Left ventricle myocardium inferior (tissue), 1 donor: ENCODE measurements at regions not wholly inside any gene's neighbourhood (a gene's known extent, or its start where the extent isn't known, plus 50 kb on each side); places are given as distances from the start of the nearest gene placed in this dataset.

ENCODE experiments used
- DNase-seq: peaks from one replicate; pipeline ENCODE4 v3.0.0-alpha.2; 2020
- H3K27ac ChIP-seq: fragments of 200-600 bp; replicated peaks from 2 replicates; pipeline ENCODE4 v1.8.0; 2021
- H3K27me3 ChIP-seq: fragments of 200-600 bp; 2 replicates; pipeline ENCODE4 v1.8.0; 2021; ENCODE audit warnings: low read depth
- H3K36me3 ChIP-seq: fragments of 200-600 bp; 2 replicates; pipeline ENCODE4 v1.8.0; 2021
- H3K4me1 ChIP-seq: fragments of 200-600 bp; 2 replicates; pipeline ENCODE4 v1.8.0; 2021
- H3K4me3 ChIP-seq: fragments of 200-600 bp; 2 replicates; pipeline ENCODE4 v1.8.0; 2021; ENCODE audit warnings: mild to moderate bottlenecking, moderate library complexity
- H3K9me3 ChIP-seq: fragments of 200-600 bp; replicated peaks from 2 replicates; pipeline ENCODE4 v1.8.0; 2021
- intact Hi-C: fragments of 100-400 bp; cut with micrococcal nuclease; formaldehyde crosslinking; loops from one replicate; pipeline ENCODE4 v1.11.0; 2022
- TF ChIP-seq, protein P1 (sequence below): fragments of 200-600 bp; IDR thresholded peaks from 2 replicates; pipeline ENCODE4 v1.8.0; 2021; ENCODE audit warnings: antibody characterized with exemption, mild to moderate bottlenecking, borderline replicate concordance
- donor health status: DM: no; HTN: yes; CAD: no; lungs with severe emphysema.

DNA sequence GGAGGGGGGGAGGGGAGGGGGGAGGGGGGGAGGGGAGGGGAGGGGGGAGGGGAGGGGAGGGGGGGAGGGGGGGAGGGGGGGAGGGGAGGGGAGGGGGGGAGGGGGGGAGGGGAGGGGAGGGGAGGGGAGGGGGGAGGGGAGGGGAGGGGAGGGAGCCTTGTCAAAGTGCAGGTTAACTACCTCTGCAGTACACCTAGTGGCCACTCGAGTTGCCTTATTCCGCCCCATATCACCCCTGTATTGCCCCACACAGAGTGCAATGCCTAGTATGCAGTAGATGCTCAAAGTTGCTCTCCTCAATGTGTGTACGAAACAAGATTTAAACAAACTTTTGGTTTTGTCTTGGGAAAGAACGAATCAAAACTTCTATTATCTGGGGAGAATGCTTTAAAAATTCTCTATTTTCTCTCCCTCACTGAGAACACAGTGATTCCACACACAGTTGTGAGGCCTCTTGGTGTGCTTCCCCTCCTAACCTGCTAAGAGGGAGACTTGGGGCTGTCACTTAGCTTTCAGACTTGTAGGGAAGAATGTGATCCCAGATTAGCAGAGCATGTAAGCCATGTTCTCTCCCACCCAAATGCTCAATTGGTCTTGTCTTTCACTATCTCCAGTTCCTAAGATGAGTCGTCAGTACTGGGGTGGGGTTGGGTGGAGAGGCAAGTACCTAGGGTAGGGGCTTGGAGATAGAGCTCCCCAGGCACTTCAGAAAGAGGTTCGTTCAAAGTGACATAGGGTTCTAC, 79.7 kb upstream of the MAP10 start:
- Histone ChIP-seq H3K4me1 (peaks cover 3% of the 10 kb centered on the region), H3K4me3 (no peak overlapping the region), H3K27me3 (no peaks in the 10 kb centered on the region), H3K36me3 (no peaks in the 10 kb centered on the region), H3K27ac (no peak overlapping the region), H3K9me3 (no peaks in the 10 kb centered on the region)
- intact Hi-C loops, result no loop called here
- DNase-seq, result no peak
- TF ChIP-seq, protein P1, sequence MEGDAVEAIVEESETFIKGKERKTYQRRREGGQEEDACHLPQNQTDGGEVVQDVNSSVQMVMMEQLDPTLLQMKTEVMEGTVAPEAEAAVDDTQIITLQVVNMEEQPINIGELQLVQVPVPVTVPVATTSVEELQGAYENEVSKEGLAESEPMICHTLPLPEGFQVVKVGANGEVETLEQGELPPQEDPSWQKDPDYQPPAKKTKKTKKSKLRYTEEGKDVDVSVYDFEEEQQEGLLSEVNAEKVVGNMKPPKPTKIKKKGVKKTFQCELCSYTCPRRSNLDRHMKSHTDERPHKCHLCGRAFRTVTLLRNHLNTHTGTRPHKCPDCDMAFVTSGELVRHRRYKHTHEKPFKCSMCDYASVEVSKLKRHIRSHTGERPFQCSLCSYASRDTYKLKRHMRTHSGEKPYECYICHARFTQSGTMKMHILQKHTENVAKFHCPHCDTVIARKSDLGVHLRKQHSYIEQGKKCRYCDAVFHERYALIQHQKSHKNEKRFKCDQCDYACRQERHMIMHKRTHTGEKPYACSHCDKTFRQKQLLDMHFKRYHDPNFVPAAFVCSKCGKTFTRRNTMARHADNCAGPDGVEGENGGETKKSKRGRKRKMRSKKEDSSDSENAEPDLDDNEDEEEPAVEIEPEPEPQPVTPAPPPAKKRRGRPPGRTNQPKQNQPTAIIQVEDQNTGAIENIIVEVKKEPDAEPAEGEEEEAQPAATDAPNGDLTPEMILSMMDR, result no peak

DNA sequence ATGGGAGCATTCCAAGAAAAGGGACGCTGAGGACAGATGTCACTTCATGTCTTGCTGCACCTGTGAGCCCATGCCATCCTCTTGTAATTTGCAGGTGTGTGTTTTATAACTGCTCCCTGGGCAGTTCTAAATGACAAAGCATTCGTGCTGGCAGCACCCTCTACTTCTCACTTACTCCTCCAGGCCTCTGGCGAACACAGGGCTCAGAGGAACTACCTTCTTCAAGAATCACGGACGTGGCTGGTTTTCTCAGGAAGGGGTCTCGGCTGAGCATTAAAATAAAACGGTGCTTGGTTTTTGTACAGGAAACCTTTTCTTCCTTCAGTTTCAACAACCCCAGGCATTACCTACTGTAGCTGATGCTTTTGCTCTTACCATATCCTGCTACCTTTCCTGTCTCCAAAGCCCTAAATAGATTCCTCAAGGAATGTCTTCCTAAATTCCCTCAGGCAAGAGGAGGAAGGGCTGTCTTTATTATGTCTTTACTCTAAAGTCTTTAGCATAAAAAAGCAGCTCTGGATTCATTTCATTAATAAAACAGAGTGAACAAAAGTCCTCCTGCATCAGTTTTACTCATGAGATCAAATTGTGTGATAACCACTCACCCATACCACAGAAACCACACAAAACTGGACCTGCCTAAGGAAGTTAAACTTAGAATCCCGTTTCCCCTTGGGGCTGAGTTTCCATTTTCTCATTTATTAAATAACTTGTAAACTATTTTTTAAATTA, 79.0 kb upstream of the MAP10 start:
- H3K9me3 ChIP-seq, result no peaks in the 10 kb centered on the region

DNA sequence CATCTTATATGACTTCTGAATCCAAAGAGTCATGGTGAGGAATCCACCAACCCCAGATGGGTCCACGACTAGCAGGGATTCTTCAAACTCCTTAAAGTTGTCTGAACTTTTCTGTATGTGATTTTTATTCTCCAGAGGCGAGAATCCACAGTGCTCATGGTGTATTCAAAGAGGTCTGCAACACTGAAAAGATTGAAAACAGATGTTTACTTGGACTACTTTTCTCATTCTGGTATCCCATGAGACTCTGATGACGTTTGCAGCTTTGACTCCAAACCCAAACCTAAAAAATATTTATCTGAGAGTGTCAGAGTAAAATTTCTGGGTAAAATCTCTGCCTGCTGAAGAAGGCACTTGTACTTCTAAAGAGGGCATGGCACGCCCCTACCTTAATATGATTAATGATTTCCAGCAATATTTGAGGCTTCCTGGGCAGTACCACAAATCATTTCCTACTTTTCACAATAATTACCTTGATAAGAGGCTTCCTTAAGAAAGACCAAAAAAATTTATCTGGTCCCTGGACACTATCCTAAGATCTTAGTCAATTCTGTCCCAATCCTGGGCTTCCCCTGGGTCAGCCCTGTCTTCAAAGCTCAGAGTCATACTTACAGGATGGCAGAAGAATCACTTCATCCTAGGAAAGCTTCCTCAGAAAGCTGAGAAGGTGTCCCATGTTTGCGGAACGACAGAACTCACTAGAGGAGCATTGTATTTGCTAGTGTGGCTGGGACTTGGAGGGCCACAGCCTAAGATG, 76.5 kb upstream of the MAP10 start:
- H3K4me1 ChIP-seq, result peaks cover 3% of the 10 kb centered on the region
- TF ChIP-seq, protein P1, result no peak
- no peaks in the 10 kb centered on the region for H3K9me3 ChIP-seq
- DNase-seq, result no peak
- peak overlapping the region; percentile 27 for H3K27ac ChIP-seq
- H3K4me3 ChIP-seq, result no peak overlapping the region
- no peaks in the 10 kb centered on the region for H3K27me3 ChIP-seq
- intact Hi-C loops, result no loop called here
- no peaks in the 10 kb centered on the region for H3K36me3 ChIP-seq

More for the DNA sequence above, 79.0 kb upstream of the MAP10 start:
- Histone ChIP-seq H3K4me3 (no peak overlapping the region), H3K27me3 (no peaks in the 10 kb centered on the region), H3K4me1 (peaks cover 3% of the 10 kb centered on the region), H3K36me3 (no peaks in the 10 kb centered on the region), H3K27ac (no peak overlapping the region)
- intact Hi-C loops, result no loop called here
- TF ChIP-seq, protein P1, result no peak
- DNase-seq, result no peak

DNA sequence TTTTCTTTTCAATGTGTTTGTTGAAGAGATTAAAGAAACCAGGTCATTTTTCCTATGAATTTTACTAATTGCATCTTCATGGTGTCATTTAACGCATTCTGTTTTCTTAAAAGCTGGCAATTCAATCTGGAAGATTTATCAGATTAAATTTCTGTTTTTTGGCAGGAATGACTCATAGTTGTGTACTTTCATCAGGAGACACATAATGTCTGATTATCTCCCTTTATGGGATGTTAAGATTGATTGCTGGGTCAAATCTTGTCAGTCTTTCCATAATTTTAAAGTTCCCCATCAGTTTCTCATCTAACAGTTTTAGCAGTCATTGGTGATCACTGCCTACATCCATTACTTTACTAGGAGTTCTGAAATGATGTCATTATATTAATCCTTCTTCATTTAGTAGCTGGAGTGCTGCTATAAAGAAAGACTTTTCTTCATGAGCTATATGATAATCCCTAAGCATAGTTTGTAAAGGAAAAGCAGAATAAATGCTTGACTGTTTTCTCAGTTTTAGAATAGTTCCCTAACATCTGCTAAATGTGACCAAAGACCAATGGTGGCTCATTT, 72.8 kb upstream of the MAP10 start:
- Histone ChIP-seq H3K4me1 (peaks cover 3% of the 10 kb centered on the region), H3K27me3 (no peaks in the 10 kb centered on the region), H3K36me3 (no peaks in the 10 kb centered on the region), H3K4me3 (no peak overlapping the region), H3K9me3 (no peaks in the 10 kb centered on the region), H3K27ac (no peak overlapping the region)
- no peak for DNase-seq
- TF ChIP-seq, protein P1, result no peak
- intact Hi-C loops, result no loop called here

DNA sequence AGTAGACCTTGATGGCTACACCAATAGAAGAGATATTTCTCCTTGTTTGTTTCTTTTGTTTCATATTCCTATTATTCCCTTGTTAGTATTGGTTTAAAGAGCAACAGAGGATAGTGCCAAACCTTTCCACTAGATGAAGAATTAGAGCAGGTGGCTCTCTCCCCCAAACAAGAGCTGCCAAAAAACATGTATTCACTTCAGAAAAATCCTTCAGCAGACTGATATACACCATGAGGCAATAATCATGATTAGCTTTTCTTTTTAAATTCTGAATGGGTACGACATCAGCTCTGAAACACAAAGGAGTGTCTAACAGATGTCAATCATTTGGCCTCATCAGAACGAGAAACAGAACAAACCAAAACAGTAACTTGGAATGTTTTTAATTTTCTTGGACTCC, 67.3 kb upstream of the MAP10 start:
- intact Hi-C loops, result no loop called here
- H3K36me3 ChIP-seq, result no peaks in the 10 kb centered on the region
- TF ChIP-seq, protein P1, result no peak

More for the DNA sequence above, 67.3 kb upstream of the MAP10 start:
- H3K4me1 ChIP-seq, result no peaks in the 10 kb centered on the region
- H3K4me3 ChIP-seq, result no peak overlapping the region
- no peaks in the 10 kb centered on the region for H3K9me3 ChIP-seq
- H3K27me3 ChIP-seq, result no peaks in the 10 kb centered on the region
- H3K27ac ChIP-seq, result no peak overlapping the region
- DNase-seq, result no peak
